Colonic mucosa (tissue), 4 donors: ENCODE measurements at regions not wholly inside any gene's neighbourhood (a gene's known extent, or its start where the extent isn't known, plus 50 kb on each side); places are given as distances from the start of the nearest gene placed in this dataset.

Experiments used
- DNase-seq: peaks from one replicate; pipeline ENCODE4 v3.0.0-alpha.2; 2020
- H3K27ac ChIP-seq: fragments of 200-600 bp; one replicate; pipeline ENCODE4 v1.8.0; 2021
- H3K27me3 ChIP-seq: fragments of 200-600 bp; one replicate; pipeline ENCODE4 v1.8.0; 2021
- H3K36me3 ChIP-seq: fragments of 200-600 bp; one replicate; pipeline ENCODE4 v1.8.0; 2021
- H3K4me1 ChIP-seq: fragments of 200-600 bp; one replicate; pipeline ENCODE4 v1.8.0; 2021; ENCODE audit warnings: mild to moderate bottlenecking
- H3K4me3 ChIP-seq: fragments of 200-600 bp; one replicate; pipeline ENCODE4 v1.8.0; 2021
- H3K9ac ChIP-seq, 2 donors: one replicate each; pipeline ENCODE4 v1.7.0; 2013; ENCODE audit warnings: control low read depth in 2 of 2, low read depth in 2 of 2, low read length in 2 of 2
- H3K9me3 ChIP-seq: fragments of 200-600 bp; one replicate; pipeline ENCODE4 v1.8.0; 2021
- intact Hi-C: fragments of 100-400 bp; cut with DNase I; formaldehyde crosslinking; loops from one replicate; pipeline ENCODE4 v1.14.1; 2022
- TF ChIP-seq, protein P1 (sequence below): fragments of 200-600 bp; IDR thresholded peaks from one replicate; pipeline ENCODE4 v1.8.0; 2022; ENCODE audit warnings: antibody characterized with exemption, mild to moderate bottlenecking
- donor health status: healthy.
- donor health status: DM: no; HTN: no; CAD: no.
- donor health status: DM: no; HTN: no; CAD: no.

DNA sequence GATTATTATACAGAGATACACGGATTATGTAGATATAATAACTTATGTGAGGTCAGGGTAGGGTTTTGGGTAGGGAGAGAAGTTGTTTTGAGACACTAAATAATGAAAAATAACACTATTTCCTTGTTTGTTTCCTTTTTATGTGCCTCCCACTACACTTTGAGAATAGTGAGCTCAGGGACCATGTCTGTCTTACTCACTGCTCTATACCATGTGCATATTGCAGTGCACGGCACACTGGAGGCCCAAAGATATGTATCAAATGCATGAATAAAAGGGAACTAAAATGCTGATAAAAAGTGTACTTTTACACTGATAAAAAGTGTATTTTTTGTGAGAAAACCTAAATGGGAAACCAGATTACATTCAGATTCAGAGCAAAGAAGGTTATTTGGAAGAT is 151.4 kb upstream of the NABP1 start:
- Histone ChIP-seq H3K27me3 (no peaks in the 10 kb centered on the region), H3K4me1 (no peaks in the 10 kb centered on the region), H3K9ac (no peak overlapping the region), H3K4me3 (no peak overlapping the region), H3K36me3 (no peaks in the 10 kb centered on the region), H3K27ac (no peak overlapping the region), H3K9me3 (no peaks in the 10 kb centered on the region)
- TF ChIP-seq, protein P1, sequence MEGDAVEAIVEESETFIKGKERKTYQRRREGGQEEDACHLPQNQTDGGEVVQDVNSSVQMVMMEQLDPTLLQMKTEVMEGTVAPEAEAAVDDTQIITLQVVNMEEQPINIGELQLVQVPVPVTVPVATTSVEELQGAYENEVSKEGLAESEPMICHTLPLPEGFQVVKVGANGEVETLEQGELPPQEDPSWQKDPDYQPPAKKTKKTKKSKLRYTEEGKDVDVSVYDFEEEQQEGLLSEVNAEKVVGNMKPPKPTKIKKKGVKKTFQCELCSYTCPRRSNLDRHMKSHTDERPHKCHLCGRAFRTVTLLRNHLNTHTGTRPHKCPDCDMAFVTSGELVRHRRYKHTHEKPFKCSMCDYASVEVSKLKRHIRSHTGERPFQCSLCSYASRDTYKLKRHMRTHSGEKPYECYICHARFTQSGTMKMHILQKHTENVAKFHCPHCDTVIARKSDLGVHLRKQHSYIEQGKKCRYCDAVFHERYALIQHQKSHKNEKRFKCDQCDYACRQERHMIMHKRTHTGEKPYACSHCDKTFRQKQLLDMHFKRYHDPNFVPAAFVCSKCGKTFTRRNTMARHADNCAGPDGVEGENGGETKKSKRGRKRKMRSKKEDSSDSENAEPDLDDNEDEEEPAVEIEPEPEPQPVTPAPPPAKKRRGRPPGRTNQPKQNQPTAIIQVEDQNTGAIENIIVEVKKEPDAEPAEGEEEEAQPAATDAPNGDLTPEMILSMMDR, result no peak
- DNase-seq, result no peak
- intact Hi-C loops, result no loop called here

DNA sequence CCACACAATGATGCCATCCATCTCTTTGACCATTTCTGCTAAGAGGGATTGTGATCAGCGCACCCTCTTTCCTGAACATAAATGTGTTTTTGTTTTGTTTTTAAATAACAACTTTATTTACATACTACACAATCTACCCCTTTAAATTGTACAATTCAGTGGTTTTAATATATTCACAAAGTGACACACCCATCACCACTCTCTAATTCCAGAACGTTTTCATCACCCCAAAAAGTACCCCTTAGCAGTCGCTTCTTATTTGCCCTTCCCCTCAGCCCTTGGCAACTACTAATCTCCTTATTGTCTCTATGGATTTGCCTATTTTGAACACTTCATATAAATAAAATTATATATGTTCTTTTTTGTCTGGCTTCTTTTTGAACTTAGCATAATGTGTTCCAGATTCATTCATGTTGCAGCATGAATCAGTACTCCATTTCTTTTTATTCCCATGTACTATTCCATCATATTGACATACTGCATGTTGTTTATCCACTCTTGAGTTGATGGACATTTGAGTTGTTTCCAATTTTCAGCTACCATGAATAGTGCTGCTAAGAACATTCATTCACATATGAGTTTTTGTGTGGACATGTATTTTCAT is 150.9 kb upstream of the NABP1 start:
- Histone ChIP-seq H3K27me3 (no peaks in the 10 kb centered on the region), H3K4me1 (no peaks in the 10 kb centered on the region), H3K36me3 (no peaks in the 10 kb centered on the region), H3K27ac (no peak overlapping the region), H3K9ac (no peak overlapping the region), H3K4me3 (no peak overlapping the region), H3K9me3 (no peaks in the 10 kb centered on the region)
- TF ChIP-seq, protein P1, result no peak
- DNase-seq, result no peak
- intact Hi-C loops, result no loop called here

DNA sequence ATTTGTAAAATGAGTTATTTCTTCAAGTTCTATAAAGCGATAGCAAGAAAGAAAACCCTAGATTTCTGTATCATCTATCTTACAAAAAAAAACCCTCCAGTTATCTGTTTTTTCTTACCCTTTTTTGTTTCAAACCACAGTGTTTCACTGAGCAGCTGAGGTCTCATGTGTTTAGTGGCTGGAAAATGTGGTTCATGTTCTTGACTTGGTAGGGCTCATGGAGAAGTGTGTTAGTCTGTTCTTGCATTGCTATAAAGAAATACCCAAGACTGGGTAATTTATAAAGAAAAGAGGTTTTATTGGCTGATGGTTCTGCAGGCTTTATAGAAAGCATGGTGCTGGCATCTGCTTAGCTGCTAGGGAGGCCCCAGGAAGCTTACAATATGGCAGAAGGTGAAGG is 147.3 kb upstream of the NABP1 start:
- no peak overlapping the region for H3K9ac ChIP-seq
- intact Hi-C loops, result no loop called here
- DNase-seq, result no peak
- H3K27ac ChIP-seq, result no peak overlapping the region
- H3K4me3 ChIP-seq, result no peak overlapping the region
- TF ChIP-seq, protein P1, result no peak
- H3K9me3 ChIP-seq, result no peaks in the 10 kb centered on the region
- H3K27me3 ChIP-seq, result no peaks in the 10 kb centered on the region
- H3K36me3 ChIP-seq, result no peaks in the 10 kb centered on the region
- no peaks in the 10 kb centered on the region for H3K4me1 ChIP-seq

DNA sequence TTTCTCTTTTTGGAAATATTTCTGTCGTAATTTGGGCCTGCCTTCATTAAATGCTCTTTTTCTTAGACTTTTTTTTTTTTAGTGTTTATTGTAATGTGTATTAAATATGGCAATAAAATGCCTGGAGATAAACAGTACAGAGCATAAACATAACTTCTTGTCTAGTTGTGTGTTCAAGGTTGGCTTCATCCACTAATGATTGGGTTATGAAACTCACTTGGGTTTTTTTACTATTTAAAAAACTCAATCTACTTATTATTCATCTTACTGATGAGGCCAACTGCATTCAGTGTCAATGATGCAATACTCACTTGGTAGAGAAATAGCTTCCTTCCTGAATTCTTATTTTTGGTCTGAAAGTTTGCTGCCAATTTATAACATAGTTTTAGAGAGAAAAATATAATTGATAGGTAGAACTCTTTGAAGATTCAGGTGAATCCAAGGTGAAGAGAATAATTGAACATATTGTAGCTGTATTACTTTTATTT is 144.2 kb upstream of the NABP1 start:
- Histone ChIP-seq H3K4me1 (no peaks in the 10 kb centered on the region), H3K9me3 (no peaks in the 10 kb centered on the region), H3K4me3 (no peak overlapping the region), H3K27me3 (no peaks in the 10 kb centered on the region), H3K9ac (no peak overlapping the region), H3K36me3 (no peaks in the 10 kb centered on the region), H3K27ac (no peak overlapping the region)
- no peak for DNase-seq
- intact Hi-C loops, result no loop called here
- TF ChIP-seq, protein P1, result no peak

DNA sequence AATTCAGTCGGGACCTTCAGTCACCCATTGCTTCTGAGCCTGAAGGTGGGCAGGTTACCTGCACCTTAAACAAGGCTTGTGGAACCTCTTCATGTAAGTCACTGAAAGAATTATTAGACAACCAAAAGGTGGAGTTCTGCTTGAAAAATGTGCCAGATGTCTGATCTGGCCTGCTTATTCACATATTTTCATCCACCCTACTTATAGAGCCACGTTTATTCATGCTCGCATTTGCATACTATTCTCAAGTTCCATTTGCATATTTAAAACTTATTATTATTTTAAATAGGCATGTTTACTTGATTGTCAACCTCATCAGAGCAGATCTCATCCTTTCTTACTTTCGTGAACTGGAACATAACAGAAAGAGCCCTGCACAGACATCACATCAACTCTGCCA is 140.0 kb upstream of the NABP1 start:
- no peak for DNase-seq
- Histone ChIP-seq H3K9me3 (no peaks in the 10 kb centered on the region), H3K36me3 (no peaks in the 10 kb centered on the region), H3K4me3 (no peak overlapping the region), H3K4me1 (no peaks in the 10 kb centered on the region), H3K27ac (no peak overlapping the region), H3K9ac (no peak overlapping the region), H3K27me3 (no peaks in the 10 kb centered on the region)
- intact Hi-C loops, result no loop called here
- TF ChIP-seq, protein P1, result no peak
